ENCODE measurements at regions not wholly inside any gene's neighbourhood (a gene's known extent, or its start where the extent isn't known, plus 50 kb on each side); places are given as distances from the start of the nearest gene placed in this dataset.
"Not testable (repeated sequence)": the region's sequence is repeated elsewhere in the genome, so short reads cannot be mapped to it uniquely, and the experiment has no call there.

DNA sequence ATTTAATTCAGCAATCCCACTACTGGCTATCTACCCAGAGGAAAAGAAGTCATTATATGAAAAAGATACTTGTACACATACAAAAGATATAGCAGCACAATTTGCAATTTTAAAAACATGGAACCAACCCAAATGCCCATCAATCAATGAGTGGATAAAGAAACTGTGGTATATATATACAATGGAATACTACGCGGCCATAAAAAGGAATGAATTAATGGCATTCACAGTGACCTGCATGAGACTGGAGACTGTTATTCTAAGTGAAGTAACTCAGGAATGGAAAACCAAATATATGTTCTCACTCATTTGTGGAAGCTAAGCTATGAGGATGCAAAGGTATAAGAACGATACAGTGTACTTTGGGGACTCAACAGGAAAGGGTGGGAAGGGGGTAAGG lies 102.8 kb upstream of the KCNMA1 start:
- DNase-seq (ENCODE audit: low read depth in 2 of 2): not testable (repeated sequence)

DNA sequence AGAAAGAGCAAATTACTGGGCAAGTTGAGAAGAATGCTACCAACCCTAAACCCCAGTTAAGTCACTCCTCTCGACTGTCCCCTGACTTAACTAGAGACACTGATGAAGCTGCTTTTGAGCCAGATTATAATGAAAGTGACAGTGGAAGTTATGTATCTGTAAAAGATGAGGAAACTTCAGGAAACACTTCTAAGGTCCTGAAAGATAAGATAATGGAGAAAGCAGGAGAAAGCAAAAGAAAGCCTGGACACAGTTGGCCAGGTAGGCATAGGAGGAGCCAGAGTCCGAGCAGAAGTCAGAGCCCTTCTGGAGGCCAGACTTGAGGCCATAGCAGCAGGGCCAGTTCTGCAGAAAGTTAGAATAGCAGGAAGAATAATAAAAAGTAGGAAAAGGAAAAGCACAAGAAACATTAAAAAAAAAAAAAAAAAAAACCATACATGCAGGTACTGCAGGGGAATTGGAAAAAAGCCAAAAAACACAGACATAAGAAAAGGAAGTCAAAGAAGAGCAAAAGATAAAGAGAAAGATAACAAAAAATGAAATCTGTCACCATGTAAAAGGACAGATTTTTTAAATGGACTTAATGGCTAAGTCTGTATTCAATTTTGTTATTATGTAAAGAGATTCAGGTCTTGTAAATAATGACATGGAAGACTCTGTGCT lies 101.0 kb upstream of the KCNMA1 start:
- no peak for DNase-seq (ENCODE audit: low read depth in 2 of 2)

GRCh38 chr10:77737608-77738007 lies 100.0 kb upstream of the KCNMA1 start:
- no peak for DNase-seq (ENCODE audit: low read depth in 2 of 2)

- DNase-seq (ENCODE audit: low read depth in 2 of 2): not testable (repeated sequence)
These were observed 97.5 kb upstream of the KCNMA1 start for GRCh38 chr10:77735136-77735535.

DNA sequence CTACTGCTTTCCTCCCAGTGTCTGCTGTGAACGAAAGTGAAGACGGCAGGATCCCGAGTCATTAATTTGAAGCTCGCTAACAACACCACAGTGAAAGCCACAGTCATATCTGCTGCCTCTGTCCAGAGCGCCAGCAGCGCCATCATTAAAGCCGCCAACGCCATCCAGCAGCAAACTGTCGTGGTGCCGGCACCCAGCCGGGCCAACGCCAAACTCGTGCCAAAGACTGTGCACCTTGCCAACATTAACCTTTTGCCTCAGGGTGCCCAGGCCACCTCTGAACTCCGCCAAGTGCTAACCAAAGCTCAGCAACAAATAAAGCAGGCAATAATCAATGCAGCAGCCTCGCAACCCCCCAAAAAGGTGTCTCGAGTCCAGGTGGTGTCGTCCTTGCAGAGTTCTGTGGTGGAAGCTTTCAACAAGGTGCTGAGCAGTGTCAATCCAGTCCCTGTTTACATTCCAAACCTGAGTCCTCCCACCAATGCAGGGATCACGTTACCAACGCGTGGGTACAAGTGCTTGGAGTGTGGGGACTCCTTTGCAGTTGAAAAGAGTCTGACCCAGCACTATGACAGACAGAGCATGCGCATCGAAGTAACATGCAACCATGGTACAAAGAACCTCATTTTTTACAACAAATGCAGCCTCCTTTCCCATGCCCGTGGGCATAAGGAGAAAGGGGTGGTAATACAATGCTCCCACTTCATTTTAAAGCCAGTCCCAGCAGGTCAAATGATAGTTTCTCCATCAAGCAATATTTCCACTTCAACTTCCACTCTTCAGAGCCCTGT lies 94.8 kb upstream of the KCNMA1 start:
- no peak for DNase-seq (ENCODE audit: low read depth in 2 of 2)

GRCh38 chr10:77727481-77727880 lies 89.9 kb upstream of the KCNMA1 start:
- DNase-seq (ENCODE audit: low read depth in 2 of 2): no peak

DNA sequence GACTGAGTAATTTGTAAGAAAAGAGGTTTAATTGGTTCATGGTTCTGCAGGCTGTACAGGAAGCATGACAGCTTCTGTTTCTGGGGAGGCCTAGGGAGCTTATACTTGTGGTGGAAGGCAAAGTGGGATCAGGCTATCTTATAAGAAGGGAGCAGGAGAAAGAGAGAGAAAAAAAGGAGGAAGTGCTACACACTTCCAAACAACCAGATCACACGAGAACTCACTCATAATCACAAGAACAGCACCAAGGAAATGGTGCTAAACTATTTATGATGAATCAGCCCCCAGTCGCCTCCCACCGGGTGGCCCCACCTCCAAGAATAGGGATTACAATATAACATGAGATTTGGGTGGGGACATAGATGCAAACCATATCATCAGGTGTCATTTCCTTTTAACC lies 89.1 kb upstream of the KCNMA1 start:
- DNase-seq (ENCODE audit: low read depth in 2 of 2): no peak

DNA sequence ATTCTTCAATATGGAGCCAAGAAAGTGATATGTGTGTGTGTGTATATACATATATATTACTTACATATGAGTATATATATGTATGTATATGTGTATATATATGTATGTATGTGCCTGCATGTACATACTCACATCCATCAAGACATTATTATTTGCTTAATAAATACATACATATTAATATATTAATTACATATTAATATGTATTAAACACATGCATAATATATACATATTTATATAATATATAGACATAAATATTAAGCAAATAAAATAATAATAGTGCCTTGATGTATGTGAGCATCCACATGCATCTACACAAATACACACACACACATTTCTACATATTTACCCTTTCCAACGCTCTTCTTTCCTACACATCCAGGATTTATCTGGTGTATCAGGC lies 88.7 kb upstream of the KCNMA1 start:
- no peak for DNase-seq (ENCODE audit: low read depth in 2 of 2)

DNA sequence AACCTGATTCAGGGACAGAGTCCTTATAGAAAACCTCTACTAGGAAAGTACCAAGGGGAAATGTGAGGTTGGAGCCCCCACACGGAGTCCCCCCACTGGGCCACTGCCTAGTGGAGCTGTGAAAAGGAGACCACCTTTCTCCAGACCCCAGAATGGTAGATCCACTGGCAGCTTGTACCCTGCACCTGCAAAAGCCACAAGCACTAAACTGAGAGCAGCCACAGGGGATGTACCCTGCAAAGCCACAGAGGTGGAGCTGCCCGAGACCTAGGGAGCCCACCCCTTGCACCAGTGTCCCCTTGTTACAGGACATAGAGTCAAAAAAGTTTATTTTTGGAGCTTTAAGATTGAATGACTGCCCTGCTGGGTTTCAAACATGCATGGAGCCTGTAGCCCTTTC lies 87.2 kb upstream of the KCNMA1 start:
- no peak for DNase-seq (ENCODE audit: low read depth in 2 of 2)

DNA sequence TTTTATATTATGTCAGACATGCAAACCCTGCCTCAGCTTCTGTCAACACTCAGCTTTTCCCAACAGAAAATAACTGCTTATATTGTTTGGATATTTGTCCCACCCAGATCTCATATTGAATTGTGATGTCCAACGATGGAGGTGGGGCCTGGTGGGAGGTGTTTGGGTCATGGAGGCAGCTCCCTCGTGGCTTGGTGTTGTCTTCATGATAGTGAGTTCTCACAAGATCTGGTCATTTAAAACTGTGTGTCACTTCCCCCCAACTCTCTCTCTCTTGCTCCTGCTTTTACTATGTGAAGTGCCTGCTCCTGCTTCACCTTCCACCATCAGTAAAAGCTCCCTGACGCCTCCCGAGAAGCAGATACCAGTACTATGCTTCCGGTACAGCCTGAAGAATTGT lies 85.8 kb upstream of the KCNMA1 start:
- DNase-seq (ENCODE audit: low read depth in 2 of 2): no peak

GRCh38 chr10:77722956-77723355 lies 85.3 kb upstream of the KCNMA1 start:
- not testable (repeated sequence) for DNase-seq (ENCODE audit: low read depth in 2 of 2)

- no peak for DNase-seq (ENCODE audit: low read depth in 2 of 2)
These were observed 84.2 kb upstream of the KCNMA1 start for GRCh38 chr10:77721815-77722214.

DNA sequence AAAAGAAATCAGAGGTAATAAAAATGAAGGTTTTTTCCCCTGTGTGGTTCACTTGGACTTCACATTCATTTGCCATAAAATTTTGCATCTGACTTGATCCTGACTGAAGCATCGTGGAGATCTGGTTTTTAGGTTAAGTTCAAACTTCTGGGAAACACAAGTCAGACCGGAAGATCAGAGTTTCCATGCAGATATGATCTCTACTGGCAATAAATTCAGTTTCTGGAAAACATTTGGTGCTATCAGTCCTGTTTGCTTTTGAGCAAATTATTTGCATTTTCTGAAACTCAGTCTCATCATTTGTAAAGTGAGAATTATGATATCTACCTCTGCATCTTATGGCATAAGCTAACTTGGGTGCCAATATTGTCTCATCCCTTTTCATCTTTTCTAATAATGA lies 81.3 kb upstream of the KCNMA1 start:
- no peak for DNase-seq (ENCODE audit: low read depth in 2 of 2)

GRCh38 chr10:77718312-77718711 lies 80.7 kb upstream of the KCNMA1 start:
- not testable (repeated sequence) for DNase-seq (ENCODE audit: low read depth in 2 of 2)

GRCh38 chr10:77717336-77717735 lies 79.7 kb upstream of the KCNMA1 start:
- DNase-seq (ENCODE audit: low read depth in 2 of 2): no peak

DNA sequence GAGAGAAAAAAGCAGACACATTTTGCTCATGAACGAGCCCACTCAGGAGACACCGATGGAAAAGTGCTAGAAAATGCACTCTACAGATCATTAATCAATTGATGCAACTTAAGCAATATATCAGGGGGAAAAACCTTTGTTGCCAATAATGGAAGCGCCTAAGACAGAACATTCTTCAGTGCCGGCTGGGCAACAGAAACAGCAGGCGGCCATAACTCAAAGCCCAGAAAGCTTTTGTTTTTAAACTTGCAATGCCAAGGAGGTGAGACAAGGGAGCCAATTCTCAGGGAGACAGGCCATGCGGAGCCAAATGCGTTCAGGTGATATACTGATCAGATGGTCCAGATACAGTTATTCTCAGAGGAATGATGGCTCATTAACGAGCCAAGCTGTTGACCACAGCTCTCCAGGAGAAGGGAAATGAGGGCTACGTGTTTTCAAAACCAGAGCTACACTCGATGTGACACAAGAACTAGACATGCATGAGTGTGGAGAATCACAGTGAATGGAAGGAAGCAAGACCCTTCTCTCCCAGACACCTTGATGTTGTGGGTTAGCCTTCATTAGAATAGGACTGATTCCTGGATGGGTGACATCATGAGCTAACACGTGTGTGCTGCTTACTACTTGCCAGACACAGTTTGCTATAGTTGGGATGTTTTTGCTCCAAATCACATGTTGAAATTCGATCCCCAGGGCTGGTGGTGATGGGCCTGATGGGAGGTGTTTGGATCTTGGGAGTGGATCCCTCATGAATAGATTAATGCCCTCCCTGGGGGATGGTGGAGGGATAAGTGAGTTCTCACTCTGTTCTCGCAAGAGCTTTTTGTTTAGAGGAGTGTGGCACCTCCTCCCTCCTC lies 79.1 kb upstream of the KCNMA1 start:
- DNase-seq (ENCODE audit: low read depth in 2 of 2): no peak

GRCh38 chr10:77715536-77715935 lies 77.9 kb upstream of the KCNMA1 start:
- no peak for DNase-seq (ENCODE audit: low read depth in 2 of 2)

DNA sequence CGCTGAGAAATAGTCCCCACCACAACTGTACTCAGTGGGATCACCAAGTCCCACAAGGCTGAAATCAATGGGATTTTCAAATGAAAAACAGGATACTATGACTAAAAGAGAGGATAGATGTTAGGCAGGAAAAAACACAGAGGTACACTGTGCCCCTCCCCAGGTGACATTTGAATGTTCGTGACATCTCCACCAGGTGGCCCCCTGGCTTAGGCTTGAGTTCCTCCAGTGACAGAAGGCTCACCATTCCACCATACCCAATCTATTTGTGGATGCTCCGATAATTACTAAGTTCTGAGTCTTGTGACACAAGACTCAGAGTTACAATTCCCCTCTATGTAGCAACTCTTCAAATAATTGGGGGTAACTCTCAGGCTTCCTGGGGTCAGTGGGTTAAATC lies 77.5 kb upstream of the KCNMA1 start:
- no peak for DNase-seq (ENCODE audit: low read depth in 2 of 2)

DNA sequence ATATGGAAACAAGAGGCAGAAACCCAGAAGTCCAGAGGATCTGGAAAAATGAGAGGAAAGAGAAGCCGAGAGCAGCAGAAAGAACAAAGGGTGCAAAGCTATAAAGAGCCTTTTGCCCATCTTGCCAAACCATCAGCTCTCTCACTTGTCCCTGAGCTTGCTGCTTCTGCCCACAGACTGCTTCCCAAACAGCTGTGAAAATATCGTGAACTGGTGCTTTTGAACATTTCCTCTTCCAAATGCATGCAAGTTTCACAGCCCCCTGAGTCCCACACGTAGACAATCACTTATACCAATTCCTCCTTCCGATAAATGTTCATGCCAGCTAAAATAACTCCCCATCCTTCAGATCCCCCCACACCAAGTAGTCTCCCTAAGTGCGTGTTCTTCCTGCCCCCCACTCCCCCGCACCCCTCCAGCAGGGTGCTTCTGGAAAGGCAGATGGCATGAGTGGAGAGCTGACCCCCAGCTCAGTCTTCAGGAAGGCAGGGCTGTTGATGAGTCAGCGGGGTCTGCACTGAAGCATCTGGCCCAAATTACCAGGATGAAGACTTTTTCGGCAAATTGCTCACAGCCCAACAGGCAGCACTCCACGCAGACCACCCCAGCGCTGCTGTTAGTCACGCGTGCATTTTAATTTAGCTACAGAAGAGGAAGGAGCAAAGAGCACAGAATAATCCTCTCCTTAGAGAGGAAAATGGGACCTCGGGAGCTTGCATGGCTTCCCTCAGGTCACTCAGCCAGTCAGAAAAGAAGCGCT lies 76.1 kb upstream of the KCNMA1 start:
- DNase-seq (ENCODE audit: low read depth in 2 of 2): no peak

DNA sequence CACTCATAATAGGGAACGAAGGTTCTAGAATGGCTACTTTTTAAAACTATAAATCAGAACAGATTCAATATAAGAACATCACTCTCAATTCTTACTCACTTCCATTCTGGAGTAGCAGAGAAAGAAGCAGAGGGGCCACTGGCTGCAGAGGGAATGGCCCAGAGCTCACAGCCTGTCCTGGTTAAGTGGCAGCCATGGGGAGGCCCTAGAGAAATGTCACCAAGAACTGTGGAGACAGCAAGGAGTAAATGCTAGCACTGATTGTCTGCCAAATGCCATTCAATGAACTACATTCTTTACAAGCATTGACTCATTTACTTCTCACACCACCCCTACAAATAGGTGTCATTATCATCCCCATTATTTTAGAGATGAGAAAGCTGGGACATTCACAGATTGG lies 74.6 kb upstream of the KCNMA1 start:
- no peak for DNase-seq (ENCODE audit: low read depth in 2 of 2)

- DNase-seq (ENCODE audit: low read depth in 2 of 2): no peak
These were observed 74.1 kb upstream of the KCNMA1 start for GRCh38 chr10:77711683-77712049.
